OCI-LY1 (cell line): ENCODE measurements at regions not wholly inside any gene's neighbourhood (a gene's known extent, or its start where the extent isn't known, plus 50 kb on each side); places are given as distances from the start of the nearest gene placed in this dataset.

ENCODE experiments used
- H2AFZ ChIP-seq: fragments of 200-600 bp; sonication (generic), shearing (Covaris generic); 2 replicates; pipeline ENCODE4 v1.6.0; 2014; ENCODE audit warnings: antibody characterized with exemption, mild to moderate bottlenecking, low read length
- H3F3A ChIP-seq: fragments of 200-600 bp; sonication (generic), shearing (Covaris generic); 2 replicates; pipeline ENCODE4 v1.6.0; 2014; ENCODE audit warnings: mild to moderate bottlenecking, antibody characterized with exemption, low read length, moderate library complexity; ENCODE audit not compliant: insufficient read depth
- H3K27ac ChIP-seq: fragments of 200-600 bp; sonication (generic); 2 replicates; pipeline ENCODE4 v1.5.1; 2014; ENCODE audit warnings: low read length, mixed run types, mild to moderate bottlenecking, low read depth; ENCODE audit not compliant: poor library complexity, severe bottlenecking
- H3K27me3 ChIP-seq: fragments of 200-600 bp; sonication (generic); 2 replicates; pipeline ENCODE4 v1.6.0; 2014; ENCODE audit warnings: antibody characterized with exemption, mild to moderate bottlenecking, low read length, moderate library complexity; ENCODE audit not compliant: insufficient read depth
- H3K36me3 ChIP-seq: fragments of 200-600 bp; sonication (generic); 2 replicates; pipeline ENCODE4 v1.6.1; 2014; ENCODE audit warnings: mild to moderate bottlenecking, antibody characterized with exemption, low read length, moderate library complexity, mixed read lengths; ENCODE audit not compliant: insufficient read depth
- H3K4me1 ChIP-seq: fragments of 200-600 bp; sonication (generic); 2 replicates; pipeline ENCODE4 v1.5.1; 2014; ENCODE audit warnings: mild to moderate bottlenecking, low read length, moderate library complexity; ENCODE audit not compliant: insufficient read depth, severe bottlenecking
- H3K4me2 ChIP-seq: fragments of 200-600 bp; sonication (generic), shearing (Covaris generic); 2 replicates; pipeline ENCODE4 v1.6.1; 2014; ENCODE audit warnings: low read length
- H3K4me3 ChIP-seq: fragments of 200-600 bp; sonication (generic); 2 replicates; pipeline ENCODE4 v1.5.1; 2014; ENCODE audit warnings: low read length, low read depth, mild to moderate bottlenecking, mixed read lengths; ENCODE audit not compliant: poor library complexity, severe bottlenecking
- H3K79me2 ChIP-seq: fragments of 200-600 bp; shearing (Covaris generic); 2 replicates; pipeline ENCODE4 v1.6.1; 2016; ENCODE audit warnings: mixed run types, low read length, mixed read lengths; ENCODE audit not compliant: insufficient read depth
- H3K9ac ChIP-seq: fragments of 200-600 bp; sonication (generic), shearing (Covaris generic); 2 replicates; pipeline ENCODE4 v1.6.1; 2014; ENCODE audit warnings: mild to moderate bottlenecking, low read length, mixed read lengths
- H3K9me2 ChIP-seq: fragments of 200-600 bp; sonication (generic), shearing (Covaris generic); 2 replicates; pipeline ENCODE4 v1.6.1; 2014; ENCODE audit warnings: low read depth, mild to moderate bottlenecking, low read length, mixed read lengths
- H3K9me3 ChIP-seq: fragments of 200-600 bp; shearing (Covaris generic); 2 replicates; pipeline ENCODE4 v1.6.1; 2014; ENCODE audit warnings: low read length, mixed read lengths
- H4K20me1 ChIP-seq: fragments of 200-600 bp; sonication (generic), shearing (Covaris generic); 2 replicates; pipeline ENCODE4 v1.6.0; 2016; ENCODE audit warnings: mild to moderate bottlenecking, low read length; ENCODE audit not compliant: insufficient read depth
- EZH2 ChIP-seq: fragments of 200-600 bp; sonication (generic), shearing (Covaris generic); IDR thresholded peaks from 2 replicates; pipeline ENCODE4 v1.8.0; 2017; ENCODE audit warnings: borderline replicate concordance, mixed run types, mild to moderate bottlenecking, antibody characterized with exemption, low read length, moderate library complexity, mixed read lengths
- TF ChIP-seq, protein P1 (sequence below): fragments of 200-600 bp; sonication (generic), shearing (Covaris generic); IDR thresholded peaks from 2 replicates; pipeline ENCODE4 v1.5.1; 2017; ENCODE audit warnings: mild to moderate bottlenecking, antibody characterized with exemption, low read length, moderate library complexity, mixed read lengths

- H3K79me2 ChIP-seq, result no peaks in the 10 kb centered on the region
- no peak overlapping the region for H3K4me2 ChIP-seq
- H3K9ac ChIP-seq, result no peak overlapping the region
- H3K27me3 ChIP-seq, result no peaks in the 10 kb centered on the region
- no peak overlapping the region for H2AFZ ChIP-seq
- no peaks in the 10 kb centered on the region for H3K9me2 ChIP-seq
- H3K36me3 ChIP-seq, result no peaks in the 10 kb centered on the region
- H3K4me1 ChIP-seq, result no peaks in the 10 kb centered on the region
- TF ChIP-seq, protein P1, sequence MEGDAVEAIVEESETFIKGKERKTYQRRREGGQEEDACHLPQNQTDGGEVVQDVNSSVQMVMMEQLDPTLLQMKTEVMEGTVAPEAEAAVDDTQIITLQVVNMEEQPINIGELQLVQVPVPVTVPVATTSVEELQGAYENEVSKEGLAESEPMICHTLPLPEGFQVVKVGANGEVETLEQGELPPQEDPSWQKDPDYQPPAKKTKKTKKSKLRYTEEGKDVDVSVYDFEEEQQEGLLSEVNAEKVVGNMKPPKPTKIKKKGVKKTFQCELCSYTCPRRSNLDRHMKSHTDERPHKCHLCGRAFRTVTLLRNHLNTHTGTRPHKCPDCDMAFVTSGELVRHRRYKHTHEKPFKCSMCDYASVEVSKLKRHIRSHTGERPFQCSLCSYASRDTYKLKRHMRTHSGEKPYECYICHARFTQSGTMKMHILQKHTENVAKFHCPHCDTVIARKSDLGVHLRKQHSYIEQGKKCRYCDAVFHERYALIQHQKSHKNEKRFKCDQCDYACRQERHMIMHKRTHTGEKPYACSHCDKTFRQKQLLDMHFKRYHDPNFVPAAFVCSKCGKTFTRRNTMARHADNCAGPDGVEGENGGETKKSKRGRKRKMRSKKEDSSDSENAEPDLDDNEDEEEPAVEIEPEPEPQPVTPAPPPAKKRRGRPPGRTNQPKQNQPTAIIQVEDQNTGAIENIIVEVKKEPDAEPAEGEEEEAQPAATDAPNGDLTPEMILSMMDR, result no peak
- no peak for TF ChIP-seq EZH2
- no peak overlapping the region for H3K27ac ChIP-seq
- no peaks in the 10 kb centered on the region for H3K9me3 ChIP-seq
- H3K4me3 ChIP-seq, result no peak overlapping the region
- no peaks in the 10 kb centered on the region for H4K20me1 ChIP-seq
- H3F3A ChIP-seq, result no peaks in the 10 kb centered on the region
Observed at GRCh38 chr3:30440880-30441279, 165.5 kb upstream of the TGFBR2 start.

DNA sequence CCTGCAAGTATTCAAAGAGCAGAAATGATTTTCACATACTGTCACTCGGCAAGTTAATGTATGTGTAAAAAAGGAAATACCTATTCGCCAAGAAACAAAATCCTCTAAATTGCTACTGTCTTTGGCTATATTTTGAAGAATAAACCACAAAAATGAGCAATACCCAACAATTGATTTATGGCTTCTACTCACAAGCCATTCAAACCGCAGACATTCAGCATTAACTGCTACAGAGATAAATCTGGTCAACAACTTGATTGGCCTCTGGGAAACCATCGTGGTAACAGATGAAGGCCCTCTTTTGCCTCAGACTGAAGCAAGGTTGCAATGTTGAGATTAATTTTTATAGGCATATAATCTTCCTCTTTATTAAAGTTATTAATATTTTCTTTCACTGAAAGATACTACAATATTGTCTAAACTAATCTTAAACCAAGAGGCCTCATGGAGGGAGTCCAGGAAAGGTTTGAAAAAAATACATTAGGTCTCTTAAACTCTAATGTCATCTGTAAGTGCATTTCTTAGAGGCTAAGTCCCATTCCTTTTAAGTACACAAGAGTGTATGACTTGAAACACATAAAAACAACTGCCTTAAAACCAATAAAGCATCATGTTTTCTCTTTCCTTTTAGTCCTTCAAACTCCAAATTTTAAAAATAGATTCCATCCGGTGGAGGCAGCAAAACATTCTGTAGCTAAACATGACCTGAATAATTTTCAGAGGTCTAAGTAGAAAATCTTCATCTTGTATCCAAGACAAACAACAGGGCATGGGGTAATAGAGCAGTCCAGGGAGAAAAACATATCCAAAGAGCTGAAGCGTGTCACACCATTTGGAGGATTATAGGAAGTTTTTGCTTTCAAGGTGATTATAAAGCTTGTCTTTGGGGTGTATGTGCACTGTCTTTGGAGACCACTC is 162.4 kb upstream of the TGFBR2 start:
- no peaks in the 10 kb centered on the region for H4K20me1 ChIP-seq
- H3K27ac ChIP-seq, result no peak overlapping the region
- TF ChIP-seq, protein P1, result no peak
- no peak for TF ChIP-seq EZH2
- H3K4me3 ChIP-seq, result no peak overlapping the region
- no peaks in the 10 kb centered on the region for H3K36me3 ChIP-seq
- H3K9ac ChIP-seq, result no peak overlapping the region
- H3F3A ChIP-seq, result no peaks in the 10 kb centered on the region
- H3K4me1 ChIP-seq, result no peaks in the 10 kb centered on the region
- no peaks in the 10 kb centered on the region for H3K9me3 ChIP-seq
- H3K79me2 ChIP-seq, result no peaks in the 10 kb centered on the region
- H3K9me2 ChIP-seq, result no peaks in the 10 kb centered on the region
- no peaks in the 10 kb centered on the region for H3K27me3 ChIP-seq
- H2AFZ ChIP-seq, result no peak overlapping the region
- no peak overlapping the region for H3K4me2 ChIP-seq

DNA sequence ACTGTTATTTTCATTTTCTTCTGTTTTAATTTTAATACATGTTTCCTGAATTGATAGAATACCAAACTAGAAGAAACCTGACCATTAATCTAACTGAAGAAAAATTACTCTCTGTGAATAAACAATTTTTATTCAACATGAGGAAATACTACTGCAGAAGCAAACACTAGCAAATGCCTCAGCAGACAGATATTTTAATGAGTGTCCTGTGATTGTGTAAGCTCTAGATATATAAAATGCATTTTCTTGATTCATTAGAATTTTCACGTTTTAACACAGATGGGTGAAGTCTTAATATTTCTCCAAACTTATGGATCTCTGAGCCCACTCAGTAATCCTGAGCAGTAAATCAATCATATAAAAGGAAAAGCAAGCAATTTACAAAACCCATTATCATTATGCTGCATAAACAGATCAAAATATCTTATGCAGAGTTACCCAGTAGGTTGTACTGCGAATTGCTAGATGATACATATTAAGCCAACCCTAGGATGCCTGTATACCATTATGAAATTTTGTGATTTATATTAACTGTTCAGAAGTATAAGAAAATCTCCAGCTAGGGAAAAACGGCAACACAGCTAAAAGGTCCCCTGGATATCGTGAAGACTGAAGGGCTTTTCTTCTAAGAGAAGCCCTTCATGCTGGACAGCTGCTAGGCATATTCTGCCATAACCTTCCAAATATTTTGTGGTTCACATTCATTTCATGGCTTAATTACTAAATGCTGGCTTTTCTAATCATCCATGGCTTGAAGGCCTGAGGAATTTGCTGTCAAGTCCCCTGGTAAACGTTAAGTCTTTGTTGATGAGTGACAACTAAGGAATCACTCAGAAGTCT is 157.7 kb upstream of the TGFBR2 start:
- Histone ChIP-seq H3K4me3 (no peak overlapping the region), H3K9ac (no peak overlapping the region), H3K27ac (no peak overlapping the region), H3K79me2 (no peaks in the 10 kb centered on the region), H3K9me3 (no peaks in the 10 kb centered on the region), H3K9me2 (no peaks in the 10 kb centered on the region), H3K4me1 (no peaks in the 10 kb centered on the region), H3K27me3 (no peaks in the 10 kb centered on the region), H3K36me3 (no peaks in the 10 kb centered on the region), H3F3A (no peaks in the 10 kb centered on the region), H2AFZ (no peak overlapping the region), H4K20me1 (no peaks in the 10 kb centered on the region), H3K4me2 (no peak overlapping the region)
- TF ChIP-seq, protein P1, result no peak
- no peak for TF ChIP-seq EZH2
